Activated B cell treated with CpG ODN at 0.5 μM for 24 hours (primary cell): ENCODE measurements at regions not wholly inside any gene's neighbourhood (a gene's known extent, or its start where the extent isn't known, plus 50 kb on each side); places are given as distances from the start of the nearest gene placed in this dataset.

Experiments
- ATAC-seq: fragments of 200-7000 bp; cut with Tn5 transposase; one replicate; pipeline ENCODE4 v1.10.0; 2021; ENCODE audit warnings: low read depth, mild to moderate bottlenecking, moderate library complexity
- CTCF ChIA-PET: fragments of 350-600 bp; sonication (Branson Sonifier 250); formaldehyde crosslinking; loops from one replicate; lab custom pipeline; 2021; ENCODE audit warnings: antibody characterized with exemption; lab: Charles Lee
- POLR2A ChIA-PET: fragments of 350-600 bp; sonication (Branson Sonifier 250); formaldehyde crosslinking; loops from one replicate; lab custom pipeline; 2021; ENCODE audit warnings: antibody characterized with exemption; lab: Charles Lee
- DNase-seq: peaks from one replicate; pipeline ENCODE4 v3.0.0; 2022
- H3K27ac Mint-ChIP-seq: one replicate; pipeline ENCODE4 v1.8.0; 2020; ENCODE audit warnings: mixed read lengths
- H3K27me3 Mint-ChIP-seq: one replicate; pipeline ENCODE4 v1.8.0; 2021; ENCODE audit warnings: mixed read lengths
- H3K36me3 Mint-ChIP-seq: one replicate; pipeline ENCODE4 v1.8.0; 2021; ENCODE audit warnings: low read depth, mixed read lengths
- H3K4me1 Mint-ChIP-seq: one replicate; pipeline ENCODE4 v1.8.0; 2021; ENCODE audit warnings: mixed read lengths
- H3K4me3 Mint-ChIP-seq: one replicate; pipeline ENCODE4 v1.8.0; 2020; ENCODE audit warnings: mild to moderate bottlenecking, mixed read lengths
- H3K9me3 Mint-ChIP-seq: one replicate; pipeline ENCODE4 v1.8.0; 2020; ENCODE audit warnings: mixed read lengths
- intact Hi-C: fragments of 100-400 bp; cut with micrococcal nuclease; formaldehyde crosslinking; loops from one replicate; pipeline ENCODE4 v1.15.1; 2024
- TF ChIP-seq, protein P1 (sequence below): fragments of 200-600 bp; IDR thresholded peaks from one replicate; pipeline ENCODE4 v1.8.0; 2022; ENCODE audit warnings: antibody characterized with exemption, mild to moderate bottlenecking

DNA sequence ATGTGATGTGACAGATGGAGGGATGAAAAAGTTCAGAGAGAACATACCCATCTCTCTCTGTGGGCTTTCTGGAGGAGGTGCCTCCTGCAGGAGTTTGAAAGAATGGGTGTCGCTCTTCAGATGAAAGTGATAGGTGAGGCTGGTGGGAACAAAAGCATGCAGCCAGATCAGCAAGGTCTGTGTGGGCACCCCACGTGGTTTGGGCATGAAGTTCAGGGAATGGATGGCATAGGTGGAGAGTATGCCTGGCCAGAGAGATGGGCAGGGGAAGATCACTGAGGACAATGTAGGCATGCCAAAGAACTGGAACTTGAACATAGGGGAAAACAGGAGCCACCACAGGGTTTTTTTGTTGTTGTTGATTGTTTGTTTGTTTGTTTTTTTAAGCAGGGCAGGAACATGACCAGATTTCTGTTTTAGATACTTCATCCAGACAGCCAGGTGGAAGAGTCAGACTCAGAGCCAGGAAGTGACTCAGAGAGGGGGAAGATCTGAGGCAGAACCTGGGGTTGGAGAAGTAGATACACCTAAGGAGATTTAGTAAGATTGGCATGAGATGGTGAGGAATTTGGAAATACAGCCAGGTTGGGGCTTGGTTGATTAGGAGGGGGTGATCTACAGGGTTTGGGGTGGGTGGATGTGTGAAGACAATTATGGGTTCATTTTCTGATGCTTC lies 64.8 kb upstream of the CLSTN2 start:
- ChIA-PET CTCF (no interaction called here), POLR2A (no interaction called here)
- Mint-ChIP-seq H3K36me3 (no peaks in the 10 kb centered on the region), H3K27ac (no peak overlapping the region), H3K4me1 (no peaks in the 10 kb centered on the region), H3K9me3 (peaks cover 2% of the 10 kb centered on the region), H3K4me3 (no peak overlapping the region), H3K27me3 (no peaks in the 10 kb centered on the region)
- DNase-seq (no peak), ATAC-seq (no peak)
- intact Hi-C loops = no loop called here
- TF ChIP-seq, protein P1, sequence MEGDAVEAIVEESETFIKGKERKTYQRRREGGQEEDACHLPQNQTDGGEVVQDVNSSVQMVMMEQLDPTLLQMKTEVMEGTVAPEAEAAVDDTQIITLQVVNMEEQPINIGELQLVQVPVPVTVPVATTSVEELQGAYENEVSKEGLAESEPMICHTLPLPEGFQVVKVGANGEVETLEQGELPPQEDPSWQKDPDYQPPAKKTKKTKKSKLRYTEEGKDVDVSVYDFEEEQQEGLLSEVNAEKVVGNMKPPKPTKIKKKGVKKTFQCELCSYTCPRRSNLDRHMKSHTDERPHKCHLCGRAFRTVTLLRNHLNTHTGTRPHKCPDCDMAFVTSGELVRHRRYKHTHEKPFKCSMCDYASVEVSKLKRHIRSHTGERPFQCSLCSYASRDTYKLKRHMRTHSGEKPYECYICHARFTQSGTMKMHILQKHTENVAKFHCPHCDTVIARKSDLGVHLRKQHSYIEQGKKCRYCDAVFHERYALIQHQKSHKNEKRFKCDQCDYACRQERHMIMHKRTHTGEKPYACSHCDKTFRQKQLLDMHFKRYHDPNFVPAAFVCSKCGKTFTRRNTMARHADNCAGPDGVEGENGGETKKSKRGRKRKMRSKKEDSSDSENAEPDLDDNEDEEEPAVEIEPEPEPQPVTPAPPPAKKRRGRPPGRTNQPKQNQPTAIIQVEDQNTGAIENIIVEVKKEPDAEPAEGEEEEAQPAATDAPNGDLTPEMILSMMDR = no peak

DNA sequence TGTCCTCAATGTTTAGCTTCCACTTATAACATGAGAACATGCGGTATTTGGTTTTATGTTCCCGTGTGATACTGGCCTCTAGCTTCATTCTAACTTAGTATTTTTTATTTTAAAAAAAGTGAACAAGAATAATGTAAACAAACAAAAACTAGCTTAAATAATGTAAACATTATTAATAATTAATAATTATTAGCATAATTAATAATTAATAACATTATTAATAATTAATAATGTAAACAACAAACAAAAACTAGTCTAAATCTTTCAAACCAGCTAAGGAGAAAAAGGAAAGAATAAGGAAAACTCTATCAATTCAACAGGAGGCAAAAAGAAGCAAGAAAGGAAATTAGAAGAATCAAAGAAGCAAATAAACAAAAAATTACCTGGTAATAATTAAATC lies 66.2 kb upstream of the CLSTN2 start:
- H3K4me1 Mint-ChIP-seq = no peaks in the 10 kb centered on the region
- TF ChIP-seq, protein P1 = no peak
- H3K36me3 Mint-ChIP-seq = no peaks in the 10 kb centered on the region
- POLR2A ChIA-PET = no interaction called here
- no peak overlapping the region for H3K27ac Mint-ChIP-seq
- CTCF ChIA-PET = interaction anchor here (0.6 kb wide), 1 partner anchor 99 kb away, joined by 6 read pairs; no protein-coding TSS in a partner anchor
- H3K27me3 Mint-ChIP-seq = peaks cover 3% of the 10 kb centered on the region
- intact Hi-C loops = no loop called here
- DNase-seq (no peak), ATAC-seq (no peak)
- no peak overlapping the region for H3K4me3 Mint-ChIP-seq
- no peaks in the 10 kb centered on the region for H3K9me3 Mint-ChIP-seq

DNA sequence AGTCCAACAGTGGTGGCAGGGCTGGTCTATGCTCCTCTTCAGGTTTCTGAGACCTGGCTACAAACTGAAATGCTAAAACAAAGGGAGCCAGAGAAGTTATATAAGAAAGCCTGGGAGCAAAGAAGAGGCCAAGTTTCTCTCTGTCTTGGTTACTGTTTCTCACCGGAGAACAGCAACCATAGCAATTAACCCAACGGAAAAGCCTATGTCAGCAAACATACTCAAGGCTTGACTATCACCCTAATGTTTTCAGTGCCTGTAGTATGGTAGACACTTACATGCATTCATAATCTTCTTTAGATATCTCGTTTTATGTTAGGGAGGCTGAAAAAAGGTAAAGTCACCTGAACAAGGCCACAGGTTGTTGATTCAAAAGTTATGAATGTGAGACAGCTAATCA lies 86.3 kb upstream of the CLSTN2 start:
- TF ChIP-seq, protein P1 = no peak
- ChIA-PET POLR2A (no interaction called here), CTCF (no interaction called here)
- DNase-seq (no peak), ATAC-seq (no peak)
- no peaks in the 10 kb centered on the region for H3K27me3 Mint-ChIP-seq
- H3K9me3 Mint-ChIP-seq = peaks cover 16% of the 10 kb centered on the region
- no peak overlapping the region for H3K4me3 Mint-ChIP-seq
- H3K36me3 Mint-ChIP-seq = no peaks in the 10 kb centered on the region
- no peak overlapping the region for H3K27ac Mint-ChIP-seq
- H3K4me1 Mint-ChIP-seq = no peaks in the 10 kb centered on the region
- intact Hi-C loops = no loop called here

DNA sequence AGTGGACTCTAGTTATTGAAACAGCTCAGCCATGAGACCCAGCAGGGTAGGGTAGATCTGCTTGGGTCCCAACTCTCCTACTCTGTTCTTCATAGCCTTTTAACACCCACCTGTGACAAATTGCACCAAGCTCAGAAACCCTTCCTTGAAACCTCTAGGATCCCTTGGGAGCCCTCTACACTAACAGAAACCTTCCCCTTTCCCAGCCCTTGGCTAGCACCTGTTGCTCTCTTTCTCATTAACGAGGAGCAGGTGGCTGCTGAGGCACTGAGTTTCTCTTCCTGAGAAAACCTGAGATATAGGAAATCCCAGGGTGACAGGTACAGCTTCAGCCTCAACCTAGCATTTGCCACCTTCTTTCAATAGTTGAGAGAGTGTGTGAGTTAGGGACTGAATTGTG lies 88.3 kb upstream of the CLSTN2 start:
- TF ChIP-seq, protein P1 = no peak
- ATAC-seq = no peak
- CTCF ChIA-PET = no interaction called here
- POLR2A ChIA-PET = no interaction called here
- intact Hi-C loops = no loop called here
- Mint-ChIP-seq H3K27ac (no peak overlapping the region), H3K9me3 (peaks cover 13% of the 10 kb centered on the region), H3K27me3 (no peaks in the 10 kb centered on the region), H3K36me3 (no peaks in the 10 kb centered on the region), H3K4me3 (no peak overlapping the region), H3K4me1 (no peaks in the 10 kb centered on the region)
- DNase-seq = no peak

DNA sequence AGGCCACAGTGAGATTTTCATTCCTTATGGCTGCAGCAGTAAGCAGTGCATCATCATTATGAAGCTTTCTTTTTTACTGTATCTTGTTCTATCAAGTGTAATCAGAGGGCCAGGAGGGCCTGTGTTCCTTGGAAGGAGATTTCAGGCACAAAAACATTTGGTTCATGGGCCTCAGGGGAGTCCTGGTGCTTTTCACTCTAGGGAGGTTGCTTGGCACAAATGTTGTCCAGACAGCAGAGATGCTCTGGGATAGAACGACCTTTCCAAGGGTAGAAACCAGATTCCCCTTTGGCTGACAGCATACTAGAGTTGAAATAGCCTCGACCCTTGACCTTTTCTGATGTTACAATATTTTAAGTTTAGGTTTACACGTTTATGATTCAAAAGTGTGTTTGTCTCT lies 95.3 kb upstream of the CLSTN2 start:
- ChIA-PET CTCF (no interaction called here), POLR2A (no interaction called here)
- Mint-ChIP-seq H3K36me3 (no peaks in the 10 kb centered on the region), H3K27me3 (no peaks in the 10 kb centered on the region), H3K9me3 (peaks cover 6% of the 10 kb centered on the region), H3K27ac (no peak overlapping the region), H3K4me3 (no peak overlapping the region), H3K4me1 (no peaks in the 10 kb centered on the region)
- DNase-seq = no peak
- intact Hi-C loops = no loop called here
- TF ChIP-seq, protein P1 = no peak
- no peak for ATAC-seq
